MM.1S (cell line): ENCODE measurements at regions not wholly inside any gene's neighbourhood (a gene's known extent, or its start where the extent isn't known, plus 50 kb on each side); places are given as distances from the start of the nearest gene placed in this dataset.
"Not testable (repeated sequence)": the region's sequence is repeated elsewhere in the genome, so short reads cannot be mapped to it uniquely, and the experiment has no call there.

Experiments used
- DNase-seq: peaks from one replicate; pipeline ENCODE4 v3.0.0-alpha.2; 2015
- H2AFZ ChIP-seq: fragments of 300-600 bp; sonication (generic); 2 replicates; pipeline ENCODE4 v1.6.0; 2016; ENCODE audit warnings: antibody characterized with exemption, low read length
- H3F3A ChIP-seq: fragments of 300-600 bp; sonication (generic); 2 replicates; pipeline ENCODE4 v1.6.1; 2016; ENCODE audit warnings: mild to moderate bottlenecking, antibody characterized with exemption, low read length, moderate library complexity, mixed read lengths; ENCODE audit not compliant: insufficient read depth
- H3K27ac ChIP-seq: fragments of 300-600 bp; sonication (generic); 2 replicates; pipeline ENCODE4 v1.5.1; 2016; ENCODE audit warnings: mild to moderate bottlenecking, low read length
- H3K27me3 ChIP-seq: fragments of 300-600 bp; sonication (generic); replicated peaks from 2 replicates; pipeline ENCODE4 v1.6.0; 2016; ENCODE audit warnings: low read length; ENCODE audit not compliant: insufficient read depth
- H3K36me3 ChIP-seq: fragments of 300-600 bp; sonication (generic); replicated peaks from 2 replicates; pipeline ENCODE4 v1.6.1; 2016; ENCODE audit warnings: mild to moderate bottlenecking, low read length, mixed read lengths; ENCODE audit not compliant: insufficient read depth
- H3K4me1 ChIP-seq: fragments of 300-600 bp; sonication (generic); 2 replicates; pipeline ENCODE4 v1.6.1; 2016; ENCODE audit warnings: low read length, mixed read lengths
- H3K4me2 ChIP-seq: fragments of 300-600 bp; sonication (generic); 2 replicates; pipeline ENCODE4 v1.6.0; 2016; ENCODE audit warnings: low read depth, low read length
- H3K4me3 ChIP-seq: fragments of 300-600 bp; sonication (generic); 2 replicates; pipeline ENCODE4 v1.5.1; 2016; ENCODE audit warnings: low read length, mixed read lengths
- H3K79me2 ChIP-seq: fragments of 300-600 bp; sonication (generic); 2 replicates; pipeline ENCODE4 v1.6.1; 2016; ENCODE audit warnings: mixed run types, low read length, mixed read lengths
- H3K9ac ChIP-seq: fragments of 300-600 bp; sonication (generic); 2 replicates; pipeline ENCODE4 v1.6.1; 2016; ENCODE audit warnings: low read length, mixed read lengths
- H3K9me2 ChIP-seq: fragments of 300-600 bp; sonication (generic); replicated peaks from 2 replicates; pipeline ENCODE4 v1.6.1; 2016; ENCODE audit warnings: mild to moderate bottlenecking, low read length, mixed read lengths; ENCODE audit not compliant: insufficient read depth
- H3K9me3 ChIP-seq: fragments of 300-600 bp; sonication (generic); replicated peaks from 2 replicates; pipeline ENCODE4 v1.6.1; 2016; ENCODE audit warnings: mild to moderate bottlenecking, low read length, mixed read lengths; ENCODE audit not compliant: insufficient read depth
- H4K20me1 ChIP-seq: fragments of 300-600 bp; sonication (generic); 2 replicates; pipeline ENCODE4 v1.6.1; 2016; ENCODE audit warnings: mild to moderate bottlenecking, low read length, moderate library complexity, mixed read lengths; ENCODE audit not compliant: insufficient read depth
- EZH2 ChIP-seq: fragments of 300-600 bp; sonication (generic); optimal IDR thresholded peaks from 2 replicates; pipeline ENCODE3; 2017; ENCODE audit warnings: low read depth, mild to moderate bottlenecking, antibody characterized with exemption, low read length, mixed read lengths
- EZH2phosphoT487 ChIP-seq: fragments of 300-600 bp; sonication (generic); IDR thresholded peaks from 2 replicates; pipeline ENCODE4 v1.6.1; 2018; ENCODE audit warnings: antibody characterized with exemption, low read length
- TF ChIP-seq, protein P1 (sequence below): fragments of 300-600 bp; sonication (generic); IDR thresholded peaks from 2 replicates; pipeline ENCODE4 v1.5.1; 2016; ENCODE audit warnings: antibody characterized with exemption, low read length, mixed read lengths

DNA sequence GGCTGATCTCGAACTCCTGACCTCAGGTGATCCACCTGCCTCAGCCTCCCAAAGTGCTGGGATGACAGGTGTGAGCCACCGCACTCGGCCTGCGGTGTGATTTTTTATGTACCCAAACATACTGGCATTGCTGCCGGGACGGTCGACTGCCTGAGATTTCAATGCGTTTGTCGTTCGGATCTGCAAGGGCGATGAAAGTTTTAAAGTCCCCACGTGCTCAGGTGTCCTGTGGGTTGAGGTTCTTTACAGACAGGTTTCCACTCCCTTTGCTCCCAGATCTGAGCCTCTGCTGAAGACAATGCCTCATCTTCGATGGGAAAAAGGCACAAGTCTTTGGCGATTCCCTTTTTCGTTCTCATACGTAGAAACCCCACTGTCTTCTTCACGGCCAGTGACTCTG is 78.1 kb upstream of the SHOX start:
- no peak overlapping the region for H2AFZ ChIP-seq
- no peaks in the 10 kb centered on the region for H3K27me3 ChIP-seq
- H3K27ac ChIP-seq: no peak overlapping the region
- no peak overlapping the region for H3K4me2 ChIP-seq
- TF ChIP-seq EZH2phosphoT487 (no peak), EZH2 (no peak)
- TF ChIP-seq, protein P1, sequence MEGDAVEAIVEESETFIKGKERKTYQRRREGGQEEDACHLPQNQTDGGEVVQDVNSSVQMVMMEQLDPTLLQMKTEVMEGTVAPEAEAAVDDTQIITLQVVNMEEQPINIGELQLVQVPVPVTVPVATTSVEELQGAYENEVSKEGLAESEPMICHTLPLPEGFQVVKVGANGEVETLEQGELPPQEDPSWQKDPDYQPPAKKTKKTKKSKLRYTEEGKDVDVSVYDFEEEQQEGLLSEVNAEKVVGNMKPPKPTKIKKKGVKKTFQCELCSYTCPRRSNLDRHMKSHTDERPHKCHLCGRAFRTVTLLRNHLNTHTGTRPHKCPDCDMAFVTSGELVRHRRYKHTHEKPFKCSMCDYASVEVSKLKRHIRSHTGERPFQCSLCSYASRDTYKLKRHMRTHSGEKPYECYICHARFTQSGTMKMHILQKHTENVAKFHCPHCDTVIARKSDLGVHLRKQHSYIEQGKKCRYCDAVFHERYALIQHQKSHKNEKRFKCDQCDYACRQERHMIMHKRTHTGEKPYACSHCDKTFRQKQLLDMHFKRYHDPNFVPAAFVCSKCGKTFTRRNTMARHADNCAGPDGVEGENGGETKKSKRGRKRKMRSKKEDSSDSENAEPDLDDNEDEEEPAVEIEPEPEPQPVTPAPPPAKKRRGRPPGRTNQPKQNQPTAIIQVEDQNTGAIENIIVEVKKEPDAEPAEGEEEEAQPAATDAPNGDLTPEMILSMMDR: no peak
- H3K79me2 ChIP-seq: no peaks in the 10 kb centered on the region
- H3K9me3 ChIP-seq: no peaks in the 10 kb centered on the region
- no peaks in the 10 kb centered on the region for H3K9me2 ChIP-seq
- no peaks in the 10 kb centered on the region for H3K4me1 ChIP-seq
- no peaks in the 10 kb centered on the region for H3K36me3 ChIP-seq
- no peak for DNase-seq
- H3K9ac ChIP-seq: no peak overlapping the region
- H3K4me3 ChIP-seq: no peak overlapping the region
- no peaks in the 10 kb centered on the region for H4K20me1 ChIP-seq
- H3F3A ChIP-seq: no peaks in the 10 kb centered on the region

DNA sequence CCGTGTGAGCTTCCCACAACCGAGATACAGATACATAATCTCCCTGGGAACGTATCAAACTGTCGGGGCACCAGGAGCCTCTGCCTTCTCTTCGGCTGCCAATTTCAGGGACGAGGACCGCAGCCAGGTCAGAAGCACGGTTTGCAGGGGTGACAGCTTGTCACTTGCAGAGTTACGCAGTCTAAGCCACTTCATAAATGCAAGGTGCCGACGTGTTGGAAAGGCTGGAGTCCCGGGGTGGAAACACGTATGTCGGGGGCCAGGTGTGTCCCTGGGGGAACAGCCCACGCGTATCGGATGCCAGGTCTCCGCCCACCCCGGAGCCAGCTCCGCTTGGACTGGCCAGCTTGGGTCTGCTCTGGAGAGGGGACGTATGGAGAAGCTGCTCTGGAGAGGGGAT is 76.3 kb upstream of the SHOX start:
- DNase-seq: no peak
- H3K79me2 ChIP-seq: no peaks in the 10 kb centered on the region
- H3K9me3 ChIP-seq: no peaks in the 10 kb centered on the region
- H3K9me2 ChIP-seq: no peaks in the 10 kb centered on the region
- H3K9ac ChIP-seq: no peak overlapping the region
- H2AFZ ChIP-seq: no peak overlapping the region
- no peaks in the 10 kb centered on the region for H3K36me3 ChIP-seq
- no peak overlapping the region for H3K4me3 ChIP-seq
- H3K27me3 ChIP-seq: no peaks in the 10 kb centered on the region
- no peaks in the 10 kb centered on the region for H3K4me1 ChIP-seq
- no peaks in the 10 kb centered on the region for H4K20me1 ChIP-seq
- no peak overlapping the region for H3K4me2 ChIP-seq
- no peaks in the 10 kb centered on the region for H3F3A ChIP-seq
- TF ChIP-seq, protein P1: no peak
- TF ChIP-seq EZH2phosphoT487: no peak
- TF ChIP-seq EZH2: no peak
- H3K27ac ChIP-seq: no peak overlapping the region

DNA sequence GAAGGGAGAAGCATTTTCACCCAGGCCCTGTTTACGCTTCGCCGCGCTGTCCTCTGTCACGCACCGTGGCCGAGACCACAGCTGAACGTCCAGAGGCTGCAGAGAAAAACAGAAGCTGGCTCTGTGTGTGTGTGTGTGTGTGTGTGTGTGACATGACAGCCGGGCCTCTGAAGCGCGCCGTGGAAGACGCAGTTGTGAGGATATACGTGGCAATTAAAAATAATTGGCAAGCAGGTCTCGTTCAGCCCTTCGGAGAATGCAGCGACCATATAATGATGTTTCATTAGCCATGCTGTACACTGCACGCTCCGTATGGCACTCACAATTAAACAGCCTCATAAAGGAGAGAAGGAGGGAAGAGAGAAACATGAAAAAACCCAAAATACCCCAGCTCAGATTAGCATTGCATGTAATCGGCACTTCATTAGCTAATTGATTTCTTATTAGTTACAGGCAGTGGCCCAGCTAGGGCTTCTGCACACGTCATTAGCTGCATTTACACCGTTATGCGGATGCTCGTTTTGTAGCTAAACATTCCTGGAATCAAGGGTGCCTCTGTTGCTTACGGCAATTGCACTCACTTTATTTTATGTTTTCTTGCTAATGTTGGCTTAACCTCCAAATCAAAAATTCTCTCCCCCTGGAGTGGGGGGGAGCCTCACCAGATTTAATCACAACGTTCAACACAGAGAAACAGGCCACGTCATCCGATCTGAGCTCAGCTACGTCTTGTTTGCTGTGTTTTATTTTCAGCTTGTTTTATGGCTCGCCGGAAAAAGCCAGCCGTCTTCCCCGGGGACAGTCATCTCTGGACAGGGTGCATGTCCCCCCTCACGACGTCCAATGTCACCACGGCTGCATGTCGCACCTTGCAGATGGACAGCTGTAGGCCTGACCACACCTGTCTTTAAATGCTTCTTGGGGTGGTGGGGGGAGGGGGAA is 74.6 kb upstream of the SHOX start:
- Histone ChIP-seq H3K79me2 (no peaks in the 10 kb centered on the region), H3K27ac (no peak overlapping the region), H3K9me2 (no peaks in the 10 kb centered on the region), H4K20me1 (no peaks in the 10 kb centered on the region), H3K4me2 (no peak overlapping the region), H3K27me3 (no peaks in the 10 kb centered on the region), H3K4me1 (no peaks in the 10 kb centered on the region), H3K4me3 (no peak overlapping the region), H2AFZ (no peak overlapping the region), H3K9ac (no peak overlapping the region), H3F3A (no peaks in the 10 kb centered on the region), H3K36me3 (no peaks in the 10 kb centered on the region), H3K9me3 (no peaks in the 10 kb centered on the region)
- DNase-seq: no peak
- TF ChIP-seq, protein P1: no peak
- TF ChIP-seq EZH2phosphoT487 (no peak), EZH2 (no peak)

DNA sequence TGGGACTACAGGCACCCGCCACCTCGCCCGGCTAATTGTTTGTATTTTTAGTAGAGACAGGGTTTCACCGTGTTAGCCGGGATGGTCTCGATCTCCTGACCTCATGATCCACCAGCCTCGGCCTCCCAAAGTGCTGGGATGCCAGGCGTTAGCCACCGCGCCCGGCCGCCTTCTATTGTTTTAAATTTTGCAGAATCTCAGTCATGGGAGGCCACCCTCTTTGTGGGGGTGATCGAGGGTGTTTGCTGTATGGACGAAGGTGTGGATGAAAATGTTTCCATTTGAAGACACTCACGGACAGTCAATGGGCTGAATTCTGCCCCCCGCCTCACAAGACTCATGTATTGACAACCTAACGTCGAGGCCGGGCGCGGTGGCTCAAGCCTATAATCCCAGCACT is 73.0 kb upstream of the SHOX start:
- H3K9me2 ChIP-seq, H3K9me3 ChIP-seq, H3F3A ChIP-seq, H3K4me3 ChIP-seq, DNase-seq, H3K79me2 ChIP-seq, H3K4me2 ChIP-seq, H3K9ac ChIP-seq, H4K20me1 ChIP-seq, H3K27me3 ChIP-seq, H3K36me3 ChIP-seq, H3K27ac ChIP-seq, H3K4me1 ChIP-seq, H2AFZ ChIP-seq: not testable (repeated sequence)

GRCh38 chrX:559282-559681 is 71.3 kb upstream of the SHOX start:
- not testable (repeated sequence) for H3K9me2 ChIP-seq, H3K27ac ChIP-seq, H3K9ac ChIP-seq, H3K79me2 ChIP-seq, H4K20me1 ChIP-seq, H3K36me3 ChIP-seq, H3K4me3 ChIP-seq, DNase-seq, H3K4me2 ChIP-seq, H3F3A ChIP-seq, H3K27me3 ChIP-seq, H2AFZ ChIP-seq, H3K9me3 ChIP-seq, H3K4me1 ChIP-seq
